ENCODE measurements at regions not wholly inside any gene's neighbourhood (a gene's known extent, or its start where the extent isn't known, plus 50 kb on each side); places are given as distances from the start of the nearest gene placed in this dataset.
"Not testable (repeated sequence)": the region's sequence is repeated elsewhere in the genome, so short reads cannot be mapped to it uniquely, and the experiment has no call there.

DNA sequence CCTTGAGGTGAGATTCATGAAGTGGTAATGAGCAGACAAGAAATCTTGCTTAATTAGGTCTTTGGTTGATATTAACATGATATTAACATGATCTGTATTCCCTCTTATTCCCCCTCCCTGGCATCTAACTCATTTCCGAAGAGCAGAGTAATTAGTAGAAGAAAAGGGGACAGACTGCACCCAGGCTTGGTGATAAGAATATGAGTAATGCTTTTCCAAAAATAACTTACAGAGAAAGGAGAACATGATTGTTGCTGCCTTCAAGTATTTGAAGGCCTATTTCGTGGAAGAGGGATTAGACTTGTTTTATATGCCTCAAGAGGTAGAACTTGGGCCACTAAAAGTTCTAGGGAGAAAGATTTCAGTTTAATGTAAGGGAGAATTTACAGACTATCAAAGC, 130.6 kb upstream of the ATP5MC3 start:
- DNase-seq, result no peak

DNA sequence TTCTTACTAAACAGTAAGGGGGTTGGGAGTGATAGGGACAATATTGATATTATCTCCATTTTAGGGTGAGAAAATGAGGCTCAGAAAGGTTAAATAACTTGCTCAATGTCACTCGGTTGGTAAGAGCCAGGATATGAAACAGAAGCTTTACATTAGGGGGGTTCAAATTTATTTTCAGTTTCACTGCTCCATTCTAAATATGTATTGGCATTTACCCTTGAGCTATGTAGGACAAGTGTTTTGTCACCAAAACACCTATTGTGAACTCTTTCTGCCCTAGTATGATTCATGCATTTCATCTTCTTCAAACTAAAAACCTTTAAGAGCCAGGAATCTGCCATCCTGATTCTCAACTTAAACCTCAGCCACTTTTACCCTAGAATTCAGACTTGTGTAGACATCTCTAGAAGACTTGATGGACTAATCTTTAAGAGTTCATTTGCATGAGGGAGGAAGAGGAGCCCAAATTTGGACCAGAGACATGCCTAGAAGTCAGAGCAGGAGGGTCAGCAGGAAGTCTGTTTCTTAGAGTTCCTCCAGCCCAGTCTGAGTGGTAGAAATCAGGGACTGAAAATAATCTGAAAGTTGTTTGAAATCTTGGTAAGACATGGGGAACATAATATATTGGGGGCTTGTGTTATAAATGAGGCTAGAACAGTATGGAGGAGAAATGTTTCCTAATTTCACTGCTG, 129.4 kb upstream of the ATP5MC3 start:
- no peak for DNase-seq

DNA sequence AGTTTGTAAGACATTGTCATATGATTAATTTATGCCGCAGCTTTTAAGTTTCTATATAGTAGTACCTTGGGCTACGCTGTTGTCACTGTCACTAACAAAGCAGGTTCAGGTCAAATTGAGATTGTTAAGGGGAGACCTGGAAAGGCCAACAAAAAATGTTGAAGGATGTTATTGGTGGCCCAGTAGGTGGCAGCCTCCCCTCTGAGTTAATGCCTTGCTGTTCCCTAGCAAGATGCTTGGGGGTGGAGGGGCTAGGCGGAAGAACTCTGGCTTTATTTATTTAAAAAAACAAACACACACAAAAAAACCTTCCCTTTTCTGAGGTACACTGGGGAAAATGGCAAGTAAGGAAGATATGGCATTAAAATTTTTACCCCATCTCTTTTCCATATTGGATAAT, 128.3 kb upstream of the ATP5MC3 start:
- no peak for DNase-seq

- no peak for DNase-seq
Measured at GRCh38 chr2:175308005-175308404, 126.5 kb upstream of the ATP5MC3 start.

GRCh38 chr2:175304541-175304940, 123.0 kb upstream of the ATP5MC3 start:
- no peak for DNase-seq

- DNase-seq, result no peak
Measured at GRCh38 chr2:175293776-175294175, 112.3 kb upstream of the ATP5MC3 start.

- DNase-seq, result no peak
Measured at GRCh38 chr2:175293195-175293594, 111.7 kb upstream of the ATP5MC3 start.

DNA sequence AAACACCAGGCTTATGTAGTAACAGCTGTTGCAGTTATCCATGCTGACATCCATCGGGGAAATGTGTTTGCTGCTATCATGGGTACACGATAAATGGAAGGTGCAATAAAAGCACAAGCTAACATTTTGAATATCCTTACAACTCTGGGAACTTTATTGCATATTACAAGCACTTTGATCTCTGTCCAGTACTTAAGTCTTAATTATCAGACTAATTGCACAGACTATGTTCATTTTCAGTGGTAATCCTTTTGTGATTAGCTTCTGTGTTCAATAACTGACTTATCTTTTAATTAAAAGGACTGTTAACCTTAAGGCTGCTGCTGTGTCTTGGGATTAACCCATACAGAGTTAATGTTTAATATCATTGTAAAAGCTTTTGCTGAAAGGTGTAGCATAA, 101.4 kb upstream of the ATP5MC3 start:
- no peak for DNase-seq

- no peak for DNase-seq
Measured at GRCh38 chr2:175282300-175282699, 100.8 kb upstream of the ATP5MC3 start.

DNA sequence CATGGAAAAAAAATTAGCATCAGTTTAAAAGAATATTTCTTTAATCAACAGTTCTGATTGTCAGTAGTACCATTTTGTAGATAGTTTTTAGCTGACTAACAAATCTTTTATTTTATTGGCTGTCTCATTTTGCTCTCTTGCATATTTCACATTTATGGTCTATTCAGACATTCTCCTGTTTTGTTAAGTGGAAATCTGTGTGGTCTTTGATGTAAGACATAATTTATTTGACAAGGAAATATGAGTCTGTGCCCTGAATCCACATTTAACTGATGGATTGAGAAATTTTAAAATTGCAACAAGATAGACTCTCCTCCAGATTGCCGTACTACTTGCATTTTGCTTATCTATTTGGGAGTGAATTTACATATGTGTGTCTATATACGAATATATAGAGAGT, 96.3 kb upstream of the ATP5MC3 start:
- no peak for DNase-seq

DNA sequence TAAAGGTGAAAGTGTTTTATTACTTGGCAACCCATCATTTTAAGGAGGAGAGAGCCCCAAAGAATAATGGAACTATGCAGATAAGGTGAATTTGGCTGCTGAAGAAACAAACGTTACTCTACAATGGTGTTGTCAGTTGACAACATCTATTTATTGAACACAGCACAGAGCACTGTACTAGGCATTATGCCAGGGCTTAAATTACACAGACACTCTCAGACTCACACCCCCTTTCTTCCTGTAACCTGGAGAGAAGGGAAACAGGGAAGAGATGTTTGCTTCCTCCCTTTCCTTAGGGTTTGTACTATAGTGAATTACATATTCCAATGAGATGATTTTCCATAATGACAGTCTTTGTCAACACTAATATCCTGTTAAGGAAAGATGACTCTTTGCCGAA, 94.0 kb upstream of the ATP5MC3 start:
- no peak for DNase-seq

- DNase-seq, result no peak
Measured at GRCh38 chr2:175259164-175259563, 77.7 kb upstream of the ATP5MC3 start.

- no peak for DNase-seq
Measured at GRCh38 chr2:175256806-175257585, 75.5 kb upstream of the ATP5MC3 start.

- DNase-seq, result not testable (repeated sequence)
Measured at GRCh38 chr2:175256391-175256790, 74.9 kb upstream of the ATP5MC3 start.

GRCh38 chr2:175253871-175254270, 72.4 kb upstream of the ATP5MC3 start:
- no peak for DNase-seq

- DNase-seq, result no peak
Measured at GRCh38 chr2:175251425-175252041, 70.0 kb upstream of the ATP5MC3 start.

- no peak for DNase-seq
Measured at GRCh38 chr2:175247159-175247558, 65.6 kb upstream of the ATP5MC3 start.

GRCh38 chr2:175244697-175245096, 63.2 kb upstream of the ATP5MC3 start:
- no peak for DNase-seq

- no peak for DNase-seq
Measured at GRCh38 chr2:175241691-175242090, 60.2 kb upstream of the ATP5MC3 start.

- DNase-seq, result not testable (repeated sequence)
Measured at GRCh38 chr2:175240033-175240432, 58.5 kb upstream of the ATP5MC3 start.

- no peak for DNase-seq
Measured at GRCh38 chr2:175236930-175237329, 55.4 kb upstream of the ATP5MC3 start.

GRCh38 chr2:175234650-175235049, 53.1 kb upstream of the ATP5MC3 start:
- no peak for DNase-seq

GRCh38 chr2:175234153-175234552, 52.6 kb upstream of the ATP5MC3 start:
- DNase-seq, result no peak

DNA sequence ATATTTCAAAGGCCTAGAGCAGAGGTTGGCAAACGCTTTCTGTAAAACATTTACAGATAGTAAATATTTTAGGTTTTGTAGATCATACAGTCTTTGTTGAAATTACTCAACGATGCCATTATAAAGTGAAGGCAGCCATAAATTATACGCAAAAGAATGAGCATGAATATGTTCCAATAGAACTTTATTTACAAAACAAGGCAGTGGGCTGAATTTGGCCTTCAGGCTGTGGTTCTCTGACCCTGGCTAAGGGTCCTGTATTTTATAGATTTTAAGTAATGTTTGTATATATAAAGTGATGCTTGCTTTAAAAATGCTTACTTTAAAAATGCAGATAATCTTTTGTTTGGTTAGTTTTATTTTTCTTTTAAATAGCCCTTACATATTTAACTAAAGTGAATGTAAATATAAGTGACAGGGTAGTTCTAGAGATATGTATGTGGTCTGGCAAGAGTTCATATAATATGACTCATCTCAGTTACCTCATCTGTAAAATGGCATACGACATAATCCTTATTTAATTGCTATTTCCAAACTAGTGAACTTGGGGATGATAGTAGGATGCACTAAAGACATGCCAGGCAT, 51.7 kb upstream of the ATP5MC3 start:
- DNase-seq, result no peak

Data from CD4-positive, alpha-beta T cell treated with Interleukin-17A for 4 hours (primary cell).